Trophoblast cell (in vitro differentiated cells and primary cell): ENCODE measurements at regions not wholly inside any gene's neighbourhood (a gene's known extent, or its start where the extent isn't known, plus 50 kb on each side); places are given as distances from the start of the nearest gene placed in this dataset.

Experiments used
- DNase-seq, 2 donors: peaks; one replicate each; pipeline ENCODE4 v3.0.0-alpha.2; 2016
- H2AFZ ChIP-seq: 2 replicates; pipeline ENCODE4 v1.6.1; 2013; ENCODE audit warnings: low read length, moderate library complexity, mild to moderate bottlenecking; ENCODE audit not compliant: insufficient read depth, poor library complexity
- H2AK5ac ChIP-seq: 2 replicates; pipeline ENCODE4 v1.6.1; 2013; ENCODE audit warnings: mild to moderate bottlenecking, low read length
- H2BK120ac ChIP-seq: 2 replicates; pipeline ENCODE4 v1.6.1; 2013; ENCODE audit warnings: low read length, mild to moderate bottlenecking, moderate library complexity; ENCODE audit not compliant: insufficient read depth, poor library complexity
- H2BK12ac ChIP-seq: 2 replicates; pipeline ENCODE4 v1.6.1; 2013; ENCODE audit warnings: mild to moderate bottlenecking, low read length, moderate library complexity
- H2BK5ac ChIP-seq: 2 replicates; pipeline ENCODE4 v1.6.1; 2013; ENCODE audit warnings: low read length, low read depth, moderate library complexity, mild to moderate bottlenecking; ENCODE audit not compliant: poor library complexity
- H3K14ac ChIP-seq: 2 replicates; pipeline ENCODE4 v1.6.1; 2013; ENCODE audit warnings: mild to moderate bottlenecking, low read length
- H3K18ac ChIP-seq: 2 replicates; pipeline ENCODE4 v1.6.1; 2013; ENCODE audit warnings: mild to moderate bottlenecking, low read length
- H3K23ac ChIP-seq: 2 replicates; pipeline ENCODE4 v1.6.1; 2013; ENCODE audit warnings: low read length
- H3K27ac ChIP-seq: 2 replicates; pipeline ENCODE4 v1.5.1; 2013; ENCODE audit warnings: low read depth, mild to moderate bottlenecking, inconsistent platforms, low read length, moderate library complexity
- H3K27me3 ChIP-seq: 2 replicates; pipeline ENCODE4 v1.6.1; 2013; ENCODE audit warnings: inconsistent platforms, mild to moderate bottlenecking, low read length, moderate library complexity; ENCODE audit not compliant: insufficient read depth
- H3K36me3 ChIP-seq, 2 experiments: 1 replicate in 1 of 2; 2 replicates in 1 of 2; pipeline ENCODE4 v1.6.1; 2013; ENCODE audit warnings: low read length in 2 of 2, mild to moderate bottlenecking in 2 of 2, moderate library complexity in 1 of 2; ENCODE audit not compliant: insufficient read depth in 2 of 2, control insufficient read depth in 1 of 2
- H3K4ac ChIP-seq: 2 replicates; pipeline ENCODE4 v1.6.1; 2013; ENCODE audit warnings: low read depth, mild to moderate bottlenecking, low read length, moderate library complexity
- H3K4me1 ChIP-seq, 2 experiments: 1 replicate in 1 of 2; 2 replicates in 1 of 2; pipeline ENCODE4 v1.6.1; 2013; ENCODE audit warnings: low read length in 2 of 2, mild to moderate bottlenecking in 2 of 2, moderate library complexity in 1 of 2; ENCODE audit not compliant: insufficient read depth in 2 of 2, control insufficient read depth in 1 of 2
- H3K4me2 ChIP-seq: 2 replicates; pipeline ENCODE4 v1.6.1; 2013; ENCODE audit warnings: inconsistent platforms, mild to moderate bottlenecking, low read length, moderate library complexity
- H3K4me3 ChIP-seq: 2 replicates; pipeline ENCODE4 v1.5.1; 2013; ENCODE audit warnings: mild to moderate bottlenecking, low read depth, low read length, inconsistent platforms
- H3K79me1 ChIP-seq: one replicate; pipeline ENCODE4 v1.6.1; 2013; ENCODE audit warnings: low read length
- H3K79me2 ChIP-seq: 2 replicates; pipeline ENCODE4 v1.6.1; 2013; ENCODE audit warnings: low read length, mild to moderate bottlenecking; ENCODE audit not compliant: control insufficient read depth, insufficient read depth, poor library complexity
- H3K9ac ChIP-seq: 2 replicates; pipeline ENCODE4 v1.6.1; 2013; ENCODE audit warnings: mild to moderate bottlenecking, low read length
- H3K9me3 ChIP-seq: 2 replicates; pipeline ENCODE4 v1.6.1; 2013; ENCODE audit warnings: low read depth, mild to moderate bottlenecking, control low read depth, inconsistent platforms, low read length; ENCODE audit not compliant: insufficient read depth
- H4K12ac ChIP-seq: 2 replicates; pipeline ENCODE4 v1.6.1; 2013; ENCODE audit warnings: low read depth, mild to moderate bottlenecking, low read length, moderate library complexity
- H4K8ac ChIP-seq: 2 replicates; pipeline ENCODE4 v1.6.1; 2013; ENCODE audit warnings: low read depth, mild to moderate bottlenecking, low read length, moderate library complexity
- H4K91ac ChIP-seq: one replicate; pipeline ENCODE4 v1.6.1; 2013; ENCODE audit warnings: low read depth, mild to moderate bottlenecking, low read length, moderate library complexity
- WGBS: extraction: QIAGEN DNeasy Blood & Tissue Kit; methylation state at CpG from one replicate; pipeline ENCODE4 v1.1.7; 2013; ENCODE audit warnings: missing lambda C conversion rate; ENCODE audit not compliant: insufficient read length, insufficient coverage; ENCODE audit errors: extremely low coverage; 5-methylcytosine and 5-hydroxymethylcytosine counted together

DNA sequence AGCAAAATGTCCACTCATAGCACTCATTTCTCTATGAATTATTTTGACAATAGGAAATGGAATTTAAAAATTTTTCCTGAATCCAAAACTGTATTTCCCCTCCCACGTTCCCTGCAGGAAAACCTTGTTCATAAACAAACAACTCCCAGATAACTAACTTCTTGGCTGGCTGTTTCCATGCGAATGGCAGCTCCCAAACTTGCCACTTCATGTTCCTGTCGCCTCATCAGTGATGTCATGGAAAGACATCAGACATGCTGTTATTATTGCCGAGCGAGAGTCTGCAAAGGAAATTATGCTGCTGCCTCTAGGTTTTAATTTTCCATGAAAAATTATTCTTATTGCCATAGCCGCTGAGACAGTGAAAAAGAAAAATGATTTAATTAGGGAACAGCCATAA, 117.0 kb upstream of the RIOK3 start:
- Histone ChIP-seq H3K36me3 (no peaks in the 10 kb centered on the region), H3K4me1 (peaks cover 4 to 6% of the 10 kb centered on the region in 2 experiments), H3K9ac (no peak overlapping the region), H2BK5ac (no peak overlapping the region), H3K27ac (no peak overlapping the region), H3K4me2 (no peak overlapping the region), H3K18ac (no peak overlapping the region), H4K91ac (no peak overlapping the region), H4K12ac (no peak overlapping the region), H3K9me3 (no peaks in the 10 kb centered on the region), H2BK12ac (no peak overlapping the region), H3K79me1 (no peaks in the 10 kb centered on the region), H3K4ac (no peak overlapping the region), H4K8ac (no peak overlapping the region), H3K79me2 (no peaks in the 10 kb centered on the region), H2BK120ac (no peak overlapping the region), H2AK5ac (no peak overlapping the region), H3K4me3 (no peak overlapping the region), H3K27me3 (no peaks in the 10 kb centered on the region), H3K23ac (no peak overlapping the region), H2AFZ (no peak overlapping the region), H3K14ac (no peak overlapping the region)
- WGBS, result no CpG with 5 or more reads among the region's 6 CpGs
- DNase-seq, result no peak

DNA sequence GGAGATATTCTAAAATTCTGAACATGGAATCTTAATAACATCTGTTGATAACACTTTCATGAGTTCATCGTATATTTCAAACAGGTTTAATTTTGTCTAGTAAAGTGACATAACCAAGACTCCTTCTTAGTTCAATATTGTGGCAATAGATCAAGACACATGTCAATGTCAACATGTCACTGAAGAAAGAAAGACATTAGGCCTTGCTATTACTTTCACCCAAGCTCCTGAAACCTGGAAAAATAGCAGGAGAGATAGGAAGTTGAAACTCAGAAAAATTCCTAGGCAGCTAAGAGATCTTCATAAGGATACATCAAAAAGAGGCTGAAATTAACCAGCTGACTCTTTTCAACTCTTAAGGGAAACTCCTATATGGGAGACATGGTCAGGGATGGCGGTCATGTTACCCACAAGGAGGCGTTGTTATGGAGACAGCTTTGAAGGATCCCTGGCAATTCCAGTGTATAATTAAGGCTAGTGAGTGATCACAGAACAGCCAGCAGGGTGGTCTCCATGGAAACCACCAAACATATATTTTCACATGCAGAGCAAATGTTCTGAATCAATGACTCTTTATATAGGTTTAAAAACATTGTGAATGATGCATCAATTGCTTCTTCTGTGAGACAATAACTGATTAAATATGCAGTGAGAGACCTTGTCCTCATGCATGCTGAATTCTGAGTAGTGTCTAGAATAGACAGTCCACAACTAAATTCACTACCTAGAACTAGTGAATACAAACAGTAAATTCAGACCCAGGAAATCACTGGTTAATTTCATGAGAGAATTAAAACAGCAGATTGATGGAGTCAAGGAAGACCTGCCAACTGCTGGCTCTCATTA, 115.3 kb upstream of the RIOK3 start:
- H3K79me2 ChIP-seq, result no peaks in the 10 kb centered on the region
- H3K4me1 ChIP-seq, result peaks cover 0 to 2% of the 10 kb centered on the region in 2 experiments
- DNase-seq, result peak in 1 of 2 donors; percentile 58
- H4K12ac ChIP-seq, result no peak overlapping the region
- no peak overlapping the region for H2AFZ ChIP-seq
- H3K36me3 ChIP-seq, result no peaks in the 10 kb centered on the region
- H2AK5ac ChIP-seq, result no peak overlapping the region
- H2BK5ac ChIP-seq, result no peak overlapping the region
- no peak overlapping the region for H4K8ac ChIP-seq
- H2BK120ac ChIP-seq, result no peak overlapping the region
- no peak overlapping the region for H3K23ac ChIP-seq
- no peaks in the 10 kb centered on the region for H3K9me3 ChIP-seq
- no peak overlapping the region for H3K4ac ChIP-seq
- no peaks in the 10 kb centered on the region for H3K27me3 ChIP-seq
- no peaks in the 10 kb centered on the region for H3K79me1 ChIP-seq
- H4K91ac ChIP-seq, result no peak overlapping the region
- H3K4me3 ChIP-seq, result no peak overlapping the region
- H3K4me2 ChIP-seq, result no peak overlapping the region
- H3K18ac ChIP-seq, result no peak overlapping the region
- no peak overlapping the region for H3K27ac ChIP-seq
- H3K9ac ChIP-seq, result no peak overlapping the region
- H2BK12ac ChIP-seq, result no peak overlapping the region
- no peak overlapping the region for H3K14ac ChIP-seq
- no CpG with 5 or more reads among the region's 3 CpGs for WGBS

DNA sequence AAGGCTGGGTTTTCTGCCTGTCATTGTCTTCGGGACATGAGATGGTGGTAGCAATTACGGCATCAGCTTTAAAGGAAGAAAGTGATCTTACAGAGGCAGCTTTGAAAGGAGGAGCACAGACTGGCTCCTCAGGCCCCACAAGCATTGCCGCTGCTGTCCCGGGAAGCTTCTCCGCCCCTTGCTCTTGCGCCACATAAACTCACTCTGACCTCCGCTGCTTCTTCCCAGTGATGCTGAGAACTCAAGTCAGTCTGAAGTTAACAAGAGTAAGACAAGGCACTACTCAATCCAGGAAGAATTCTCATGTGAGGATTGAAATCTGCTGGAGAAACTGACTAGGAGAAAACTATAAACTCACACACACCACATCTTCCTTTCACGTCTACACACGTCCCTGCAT, 112.4 kb upstream of the RIOK3 start:
- H4K12ac ChIP-seq, result no peak overlapping the region
- no peak overlapping the region for H2BK12ac ChIP-seq
- H3K27me3 ChIP-seq, result no peaks in the 10 kb centered on the region
- no peaks in the 10 kb centered on the region for H3K79me1 ChIP-seq
- H3K9me3 ChIP-seq, result no peaks in the 10 kb centered on the region
- no peak overlapping the region for H3K27ac ChIP-seq
- H3K4me3 ChIP-seq, result no peak overlapping the region
- peak; percentile 71 to 82 for DNase-seq
- H3K23ac ChIP-seq, result no peak overlapping the region
- WGBS, result 100% methylated on average over 2 of the region's 9 CpGs
- no peak overlapping the region for H3K9ac ChIP-seq
- H4K8ac ChIP-seq, result no peak overlapping the region
- H3K4me1 ChIP-seq, result no peaks in the 10 kb centered on the region
- no peak overlapping the region for H3K4ac ChIP-seq
- no peaks in the 10 kb centered on the region for H3K79me2 ChIP-seq
- no peak overlapping the region for H2BK120ac ChIP-seq
- H3K36me3 ChIP-seq, result no peaks in the 10 kb centered on the region
- H2AFZ ChIP-seq, result no peak overlapping the region
- H4K91ac ChIP-seq, result no peak overlapping the region
- H3K4me2 ChIP-seq, result no peak overlapping the region
- H2BK5ac ChIP-seq, result no peak overlapping the region
- H2AK5ac ChIP-seq, result no peak overlapping the region
- H3K18ac ChIP-seq, result no peak overlapping the region
- no peak overlapping the region for H3K14ac ChIP-seq

DNA sequence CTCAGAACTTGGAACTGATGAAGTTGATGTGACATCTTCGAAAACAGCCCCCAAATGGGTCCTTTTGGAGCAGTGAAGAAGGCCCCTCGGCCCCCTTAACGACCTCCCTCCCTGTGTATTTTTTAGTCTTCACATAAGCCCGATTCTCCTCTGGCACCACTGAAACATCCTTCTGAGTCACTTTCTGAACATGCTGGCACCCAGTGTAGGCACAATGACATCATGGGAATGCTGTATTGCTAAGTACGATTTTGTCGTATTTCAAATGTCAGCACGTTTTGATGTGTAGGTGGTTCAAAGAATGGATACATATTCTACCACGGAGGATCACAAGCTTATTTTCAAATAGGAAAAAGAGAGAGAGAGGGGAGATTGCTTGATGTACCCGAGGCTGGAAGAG, 111.7 kb upstream of the RIOK3 start:
- Histone ChIP-seq H3K27me3 (no peaks in the 10 kb centered on the region), H4K91ac (no peak overlapping the region), H4K12ac (no peak overlapping the region), H2BK5ac (no peak overlapping the region), H3K23ac (no peak overlapping the region), H2AK5ac (no peak overlapping the region), H3K79me2 (no peaks in the 10 kb centered on the region), H2BK120ac (no peak overlapping the region), H2AFZ (no peak overlapping the region), H3K27ac (no peak overlapping the region), H3K9ac (no peak overlapping the region), H3K36me3 (no peaks in the 10 kb centered on the region), H3K4me2 (no peak overlapping the region), H4K8ac (no peak overlapping the region), H3K4me1 (no peaks in the 10 kb centered on the region), H3K4me3 (no peak overlapping the region), H3K14ac (no peak overlapping the region), H3K79me1 (no peaks in the 10 kb centered on the region), H3K4ac (no peak overlapping the region), H2BK12ac (no peak overlapping the region), H3K9me3 (no peaks in the 10 kb centered on the region), H3K18ac (no peak overlapping the region)
- WGBS, result no CpG with 5 or more reads among the region's 9 CpGs
- DNase-seq, result peak; percentile 75 to 95
